Mononuclear cell (primary cell): ENCODE measurements at regions not wholly inside any gene's neighbourhood (a gene's known extent, or its start where the extent isn't known, plus 50 kb on each side); places are given as distances from the start of the nearest gene placed in this dataset.

Experiments
- H3K27me3 ChIP-seq: 2 replicates; pipeline ENCODE4 v1.6.0; 2011; ENCODE audit warnings: low read length, control low read depth; ENCODE audit not compliant: insufficient read depth
- H3K4me1 ChIP-seq: 2 replicates; pipeline ENCODE4 v1.5.1; 2011; ENCODE audit warnings: mild to moderate bottlenecking, low read length, control low read depth; ENCODE audit not compliant: insufficient read depth
- H3K4me3 ChIP-seq: 2 replicates; pipeline ENCODE4 v1.5.1; 2011; ENCODE audit warnings: mild to moderate bottlenecking, low read length, moderate library complexity
- H3K9me3 ChIP-seq: 2 replicates; pipeline ENCODE4 v1.5.1; 2011; ENCODE audit warnings: low read depth, mild to moderate bottlenecking, control low read depth, low read length

- H3K9me3 ChIP-seq, result no peaks in the 10 kb centered on the region
- H3K4me1 ChIP-seq, result no peaks in the 10 kb centered on the region
- H3K4me3 ChIP-seq, result no peak overlapping the region
- H3K27me3 ChIP-seq, result no peaks in the 10 kb centered on the region
Measured at GRCh38 chr21:35343046-35343819, 294.1 kb upstream of the RUNX1 start.

- Histone ChIP-seq H3K4me1 (no peaks in the 10 kb centered on the region), H3K4me3 (no peak overlapping the region), H3K9me3 (no peaks in the 10 kb centered on the region), H3K27me3 (no peaks in the 10 kb centered on the region)
Measured at GRCh38 chr21:35342440-35342839, 293.3 kb upstream of the RUNX1 start.

- no peaks in the 10 kb centered on the region for H3K4me1 ChIP-seq
- H3K4me3 ChIP-seq, result no peak overlapping the region
- H3K27me3 ChIP-seq, result no peaks in the 10 kb centered on the region
- no peaks in the 10 kb centered on the region for H3K9me3 ChIP-seq
Measured at GRCh38 chr21:35340273-35340672, 291.2 kb upstream of the RUNX1 start.

DNA sequence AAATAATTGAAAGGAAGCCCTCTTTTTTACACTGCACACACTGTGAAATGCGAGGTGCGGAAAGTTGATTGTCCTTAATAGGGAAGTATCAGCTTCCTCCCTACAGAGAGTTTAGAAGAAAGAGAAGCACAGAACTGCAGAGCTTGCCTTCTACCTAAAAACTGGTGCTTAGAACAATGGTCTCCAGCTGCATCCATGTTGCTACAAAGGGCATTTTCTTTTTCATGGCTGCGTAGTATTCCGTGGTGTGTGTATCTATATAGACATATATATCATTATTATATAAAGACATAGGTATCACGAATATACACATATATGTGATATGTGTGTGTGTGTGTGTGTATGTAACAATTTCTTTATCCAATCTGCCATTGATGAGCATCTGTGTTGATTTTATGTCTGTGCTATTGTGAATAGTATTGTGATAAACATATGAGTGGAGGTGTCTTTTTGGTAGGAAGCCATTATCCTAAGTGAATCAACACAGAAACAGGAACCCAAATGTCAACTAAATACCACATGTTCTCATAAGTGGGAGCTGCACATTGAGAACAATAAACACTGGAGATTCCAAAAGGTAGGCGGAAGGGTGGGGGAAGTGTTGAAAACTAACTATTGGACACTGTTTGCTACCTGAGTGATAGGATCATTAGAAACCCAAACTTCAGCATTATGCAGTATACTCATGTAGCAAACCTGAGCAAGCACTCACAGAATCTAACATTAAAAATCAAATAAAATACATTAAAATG is 290.0 kb upstream of the RUNX1 start:
- no peaks in the 10 kb centered on the region for H3K9me3 ChIP-seq
- no peak overlapping the region for H3K4me3 ChIP-seq
- H3K27me3 ChIP-seq, result no peaks in the 10 kb centered on the region
- H3K4me1 ChIP-seq, result no peaks in the 10 kb centered on the region

DNA sequence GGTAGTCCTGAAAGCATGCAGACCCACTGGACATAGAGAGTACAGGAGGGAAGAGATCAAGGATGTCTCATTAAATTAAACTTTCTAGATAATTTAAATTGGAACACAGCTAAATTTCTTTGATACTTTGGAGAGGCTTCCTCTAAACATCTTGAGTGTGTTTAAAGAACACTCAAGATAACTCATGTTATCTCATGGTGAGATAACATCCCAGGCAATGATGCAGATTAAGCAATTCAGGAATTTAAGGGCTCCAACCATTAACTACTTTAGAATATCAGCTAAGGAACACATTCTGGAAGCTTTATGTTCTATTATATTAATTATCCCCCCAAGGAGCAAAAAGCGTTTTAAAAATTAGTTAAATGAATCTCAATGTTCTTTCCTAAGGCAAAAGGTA is 289.2 kb upstream of the RUNX1 start:
- Histone ChIP-seq H3K27me3 (no peaks in the 10 kb centered on the region), H3K4me1 (no peaks in the 10 kb centered on the region), H3K4me3 (no peak overlapping the region), H3K9me3 (no peaks in the 10 kb centered on the region)

DNA sequence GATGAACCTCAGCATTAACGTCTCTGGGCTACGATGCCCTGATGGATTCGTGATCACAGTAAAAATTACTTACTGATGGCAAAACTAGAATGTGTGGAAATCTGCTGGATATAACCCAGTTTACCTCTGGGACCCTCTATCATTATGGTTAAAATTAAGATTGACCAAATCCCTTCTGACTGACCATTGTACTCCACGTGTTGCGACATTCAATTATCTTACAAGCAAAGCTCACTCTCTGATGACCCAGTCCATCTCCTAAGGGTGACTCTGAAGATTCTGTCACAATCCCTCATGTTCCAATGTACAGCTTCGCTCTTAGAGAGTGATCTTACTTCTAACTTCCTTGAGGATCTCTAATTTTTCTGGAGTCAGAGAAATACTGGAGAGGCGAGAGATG is 288.5 kb upstream of the RUNX1 start:
- Histone ChIP-seq H3K27me3 (no peaks in the 10 kb centered on the region), H3K9me3 (no peaks in the 10 kb centered on the region), H3K4me3 (no peak overlapping the region), H3K4me1 (no peaks in the 10 kb centered on the region)

DNA sequence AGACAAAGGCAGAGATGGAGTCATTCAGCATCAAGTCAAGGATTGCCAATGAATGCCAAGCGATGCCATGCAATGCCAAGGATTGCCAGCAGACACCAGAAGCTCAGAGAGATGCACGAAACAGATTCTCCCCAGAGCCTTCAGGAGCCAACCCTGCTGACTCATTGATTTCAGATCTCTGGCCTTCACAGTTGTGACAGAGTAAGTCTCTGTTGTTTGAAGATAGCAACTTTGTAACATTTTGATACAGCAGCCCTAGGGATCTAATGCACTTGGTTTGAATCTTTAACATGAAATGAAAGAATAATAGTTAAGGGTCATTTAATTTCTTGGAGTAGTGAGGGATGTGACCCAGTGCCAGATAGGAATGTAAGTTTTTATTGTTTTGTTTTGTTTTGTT is 287.4 kb upstream of the RUNX1 start:
- H3K4me1 ChIP-seq, result no peaks in the 10 kb centered on the region
- no peak overlapping the region for H3K4me3 ChIP-seq
- H3K9me3 ChIP-seq, result no peaks in the 10 kb centered on the region
- H3K27me3 ChIP-seq, result no peaks in the 10 kb centered on the region

- Histone ChIP-seq H3K9me3 (no peaks in the 10 kb centered on the region), H3K4me1 (no peaks in the 10 kb centered on the region), H3K4me3 (no peak overlapping the region), H3K27me3 (no peaks in the 10 kb centered on the region)
Measured at GRCh38 chr21:35335951-35336446, 286.9 kb upstream of the RUNX1 start.

- H3K9me3 ChIP-seq, result no peaks in the 10 kb centered on the region
- H3K4me3 ChIP-seq, result no peak overlapping the region
- H3K4me1 ChIP-seq, result no peaks in the 10 kb centered on the region
- no peaks in the 10 kb centered on the region for H3K27me3 ChIP-seq
Measured at GRCh38 chr21:35333831-35334618, 284.9 kb upstream of the RUNX1 start.

DNA sequence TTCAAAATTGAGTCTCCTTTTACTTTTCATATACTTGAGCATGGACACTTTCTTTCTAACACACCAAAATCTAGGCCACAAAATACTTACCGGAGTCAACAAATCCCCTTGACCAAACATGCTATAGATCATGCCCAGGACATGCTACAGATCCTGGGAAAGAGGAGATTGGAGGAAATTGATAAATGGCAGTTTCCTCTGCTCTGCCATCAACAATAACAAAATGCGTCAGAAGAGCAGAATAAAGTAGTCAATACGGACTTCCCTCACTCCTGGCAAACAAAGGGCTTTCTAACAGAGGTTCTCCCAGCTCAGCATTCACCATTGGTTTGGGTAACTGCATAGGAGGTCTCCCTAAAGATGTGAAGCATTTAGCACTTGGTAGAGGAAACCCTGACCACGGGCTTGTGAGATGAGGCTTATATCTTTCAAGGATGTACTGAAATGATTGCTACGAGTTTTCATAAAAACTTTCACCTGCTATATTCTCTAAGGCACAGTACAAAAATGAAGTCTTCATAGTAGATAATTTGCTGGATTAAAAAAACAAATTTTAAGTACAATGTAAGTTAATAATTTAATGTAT is 283.8 kb upstream of the RUNX1 start:
- Histone ChIP-seq H3K4me3 (no peak overlapping the region), H3K9me3 (no peaks in the 10 kb centered on the region), H3K27me3 (no peaks in the 10 kb centered on the region), H3K4me1 (no peaks in the 10 kb centered on the region)

DNA sequence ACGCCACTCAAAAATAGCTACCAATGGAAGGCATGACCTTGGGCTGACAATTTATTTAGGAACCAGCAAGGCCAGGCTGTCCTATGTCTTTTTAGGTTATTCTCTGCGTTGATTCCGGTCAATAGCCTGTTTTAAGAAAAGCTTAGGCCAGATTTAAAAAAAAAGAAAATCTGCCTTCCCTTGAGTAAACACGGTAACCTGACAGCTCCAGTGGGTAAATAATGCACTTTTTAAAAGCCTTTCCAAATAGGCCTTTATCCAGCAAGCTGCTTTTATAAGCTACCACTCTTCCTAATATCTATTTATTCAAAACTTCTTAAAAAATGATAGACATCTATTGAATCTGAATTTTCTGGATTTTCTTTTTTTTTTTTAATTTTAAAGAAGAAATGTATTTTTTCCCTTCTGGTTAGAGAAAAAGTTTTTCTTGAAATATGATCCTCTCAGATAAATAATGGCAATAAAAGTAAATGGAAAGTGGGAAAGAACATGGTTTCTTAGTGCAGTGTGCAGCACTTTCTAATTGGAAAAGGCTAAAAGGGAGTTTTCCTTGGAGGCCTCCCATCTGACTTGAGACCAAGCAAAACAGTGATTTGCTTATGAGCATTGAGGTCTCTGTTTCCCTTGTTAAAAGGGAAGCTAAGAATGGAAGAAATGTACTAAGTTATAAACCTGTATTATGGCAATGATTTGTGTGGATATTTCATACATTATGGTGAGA is 281.0 kb upstream of the RUNX1 start:
- Histone ChIP-seq H3K4me3 (no peak overlapping the region), H3K27me3 (no peaks in the 10 kb centered on the region), H3K9me3 (no peaks in the 10 kb centered on the region), H3K4me1 (no peaks in the 10 kb centered on the region)

- H3K9me3 ChIP-seq, result no peaks in the 10 kb centered on the region
- H3K4me1 ChIP-seq, result no peaks in the 10 kb centered on the region
- H3K27me3 ChIP-seq, result no peaks in the 10 kb centered on the region
- H3K4me3 ChIP-seq, result no peak overlapping the region
Measured at GRCh38 chr21:35328856-35329455, 279.9 kb upstream of the RUNX1 start.

GRCh38 chr21:35326677-35327076 is 277.6 kb upstream of the RUNX1 start:
- H3K4me1 ChIP-seq, result no peaks in the 10 kb centered on the region
- H3K9me3 ChIP-seq, result no peaks in the 10 kb centered on the region
- no peaks in the 10 kb centered on the region for H3K27me3 ChIP-seq
- no peak overlapping the region for H3K4me3 ChIP-seq

- H3K9me3 ChIP-seq, result no peaks in the 10 kb centered on the region
- no peak overlapping the region for H3K4me3 ChIP-seq
- no peaks in the 10 kb centered on the region for H3K27me3 ChIP-seq
- H3K4me1 ChIP-seq, result no peaks in the 10 kb centered on the region
Measured at GRCh38 chr21:35325953-35326352, 276.9 kb upstream of the RUNX1 start.
